Activated naive CD8-positive, alpha-beta T cell treated with anti-CD3 and anti-CD28 coated beads, Interleukin-2, amount 50 U/mL, for 24 hours (primary cell): ENCODE measurements at regions not wholly inside any gene's neighbourhood (a gene's known extent, or its start where the extent isn't known, plus 50 kb on each side); places are given as distances from the start of the nearest gene placed in this dataset.

Experiments used
- ATAC-seq: fragments of 150-1000 bp; cut with Tn5 transposase; one replicate; pipeline ENCODE4 v1.10.0; 2021
- DNase-seq: peaks from one replicate; pipeline ENCODE4 v3.0.0; 2021
- H3K27ac Mint-ChIP-seq: one replicate; pipeline ENCODE4 v1.8.0; 2021; ENCODE audit warnings: mild to moderate bottlenecking, mixed read lengths
- H3K27me3 Mint-ChIP-seq: one replicate; pipeline ENCODE4 v1.8.0; 2021; ENCODE audit warnings: mixed read lengths
- H3K36me3 Mint-ChIP-seq: one replicate; pipeline ENCODE4 v1.8.0; 2021; ENCODE audit warnings: low read depth, mixed read lengths
- H3K4me1 Mint-ChIP-seq: one replicate; pipeline ENCODE4 v1.8.0; 2021; ENCODE audit warnings: mixed read lengths
- H3K4me3 Mint-ChIP-seq: one replicate; pipeline ENCODE4 v1.8.0; 2021; ENCODE audit warnings: mild to moderate bottlenecking, moderate library complexity, mixed read lengths
- H3K9me3 Mint-ChIP-seq: one replicate; pipeline ENCODE4 v1.8.0; 2021; ENCODE audit warnings: mixed read lengths

DNA sequence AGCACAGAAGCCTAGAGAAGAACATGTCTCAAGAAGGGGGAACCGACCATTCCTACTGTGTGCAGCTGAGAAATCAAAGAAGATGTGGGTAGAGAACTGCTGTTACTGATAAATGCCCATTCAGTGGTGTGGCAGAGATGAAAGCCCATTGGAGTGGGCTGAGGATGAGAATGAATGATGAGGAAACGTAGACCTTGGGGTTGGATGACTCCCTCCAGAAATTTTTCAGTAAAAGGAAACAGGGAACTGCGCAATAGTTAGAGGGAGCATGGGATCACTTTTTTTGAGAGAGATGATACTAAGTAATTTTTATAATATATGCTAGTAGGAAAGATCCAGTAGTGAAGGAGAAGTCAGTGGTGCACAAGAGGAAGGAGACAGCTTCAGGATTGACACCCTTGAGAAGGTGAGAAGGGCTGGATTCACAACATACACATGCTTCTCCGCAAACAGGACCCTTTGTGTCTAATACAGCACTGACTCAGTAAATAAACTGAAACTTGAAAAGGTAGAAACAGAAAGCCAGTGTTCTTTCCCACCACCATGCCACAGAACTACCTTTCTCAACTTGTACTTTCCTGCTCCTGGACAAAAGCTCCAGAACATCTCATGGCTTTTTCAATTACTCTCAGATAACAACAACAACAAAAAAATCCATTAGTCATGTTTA is 104.7 kb upstream of the IL6 start:
- DNase-seq: no peak
- peaks cover 22% of the 10 kb centered on the region for H3K9me3 Mint-ChIP-seq
- no peak for ATAC-seq
- H3K36me3 Mint-ChIP-seq: no peaks in the 10 kb centered on the region
- H3K27me3 Mint-ChIP-seq: peaks cover 22% of the 10 kb centered on the region
- H3K4me3 Mint-ChIP-seq: no peak overlapping the region
- H3K27ac Mint-ChIP-seq: no peak overlapping the region
- no peaks in the 10 kb centered on the region for H3K4me1 Mint-ChIP-seq

DNA sequence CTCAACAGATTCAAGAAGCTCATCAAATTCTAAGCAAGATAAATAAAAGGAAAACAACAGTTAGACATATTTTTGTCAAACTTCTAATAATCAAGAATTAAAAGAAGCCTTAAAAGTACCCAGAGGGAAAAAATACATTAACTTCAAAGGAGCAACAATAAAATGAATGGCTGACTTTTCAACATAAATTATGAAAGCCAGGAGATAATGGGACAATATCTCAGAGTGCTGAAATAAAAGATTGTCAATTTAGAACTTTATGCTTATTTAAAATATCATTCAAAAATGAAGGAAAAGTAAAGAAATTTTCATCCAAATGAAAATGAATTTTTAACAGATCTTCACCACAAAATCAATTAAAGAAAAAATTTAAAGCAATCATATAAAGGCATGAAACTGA is 108.5 kb upstream of the IL6 start:
- Mint-ChIP-seq H3K27me3 (peaks cover 24% of the 10 kb centered on the region), H3K9me3 (peaks cover 34% of the 10 kb centered on the region), H3K4me3 (no peak overlapping the region), H3K27ac (no peak overlapping the region), H3K4me1 (no peaks in the 10 kb centered on the region), H3K36me3 (no peaks in the 10 kb centered on the region)
- ATAC-seq: no peak
- DNase-seq: no peak

DNA sequence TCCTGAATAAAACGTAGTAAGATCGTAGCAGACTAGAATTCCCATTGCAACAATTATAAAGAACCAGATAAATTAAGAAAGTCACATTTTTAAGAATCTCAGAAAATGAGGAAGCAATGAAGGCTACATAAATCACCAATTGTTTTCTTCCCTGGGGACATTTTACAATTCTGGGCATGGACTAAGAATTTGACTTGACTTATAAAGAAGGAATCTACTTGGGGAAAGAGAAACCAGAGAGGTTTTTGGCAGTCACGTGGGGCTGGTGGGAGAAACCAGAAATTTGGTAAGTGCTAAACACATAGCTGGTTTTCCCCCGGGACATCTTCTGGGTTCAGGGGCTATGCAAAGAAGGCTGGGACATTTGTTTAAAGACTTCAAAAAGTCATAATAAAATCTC is 109.8 kb upstream of the IL6 start:
- DNase-seq (no peak), ATAC-seq (no peak)
- Mint-ChIP-seq H3K27ac (no peak overlapping the region), H3K27me3 (peaks cover 25% of the 10 kb centered on the region), H3K36me3 (no peaks in the 10 kb centered on the region), H3K4me3 (no peak overlapping the region), H3K4me1 (no peaks in the 10 kb centered on the region), H3K9me3 (peaks cover 34% of the 10 kb centered on the region)

DNA sequence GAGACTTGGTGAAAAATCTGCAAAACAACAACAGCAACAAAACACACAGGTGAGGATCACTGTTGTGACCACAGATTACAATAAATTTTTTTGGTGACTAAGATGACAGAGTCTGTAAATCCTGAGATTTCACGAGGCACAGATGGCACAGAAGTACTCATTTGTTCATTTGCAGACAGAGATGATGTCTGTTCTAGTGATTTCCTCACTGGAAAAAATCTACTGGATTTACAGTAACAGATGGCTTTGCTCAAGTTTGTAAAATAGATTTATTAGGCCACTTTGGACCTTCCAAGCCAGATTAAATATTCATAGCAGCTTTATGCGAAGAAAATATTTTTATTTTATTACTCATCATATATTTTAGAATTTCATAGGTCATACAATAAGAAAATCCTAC is 113.5 kb upstream of the IL6 start:
- ATAC-seq (no peak), DNase-seq (no peak)
- H3K27ac Mint-ChIP-seq: no peak overlapping the region
- H3K4me3 Mint-ChIP-seq: no peak overlapping the region
- H3K36me3 Mint-ChIP-seq: no peaks in the 10 kb centered on the region
- peaks cover 24% of the 10 kb centered on the region for H3K27me3 Mint-ChIP-seq
- H3K4me1 Mint-ChIP-seq: no peaks in the 10 kb centered on the region
- H3K9me3 Mint-ChIP-seq: peaks cover 22% of the 10 kb centered on the region

DNA sequence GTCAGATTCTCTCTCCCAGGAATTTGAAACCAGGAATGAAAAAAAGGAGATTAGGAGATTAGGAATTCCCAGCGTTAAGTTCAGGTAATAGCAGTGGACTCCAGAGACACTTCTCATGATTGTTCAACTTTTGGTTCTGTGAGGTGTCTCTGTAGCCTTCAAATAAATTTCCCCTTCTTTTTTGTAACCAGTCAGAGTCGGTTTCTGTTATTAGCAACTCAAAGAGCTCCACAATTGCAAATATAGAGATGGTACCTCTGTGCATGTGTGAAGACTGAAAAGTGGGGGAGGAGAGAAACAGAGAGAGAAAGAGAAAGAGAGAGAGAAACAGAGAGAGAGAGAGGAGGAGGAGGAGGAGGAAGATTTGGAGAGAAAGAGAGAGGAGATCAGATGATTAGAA is 112.8 kb upstream of the STEAP1B start:
- Mint-ChIP-seq H3K36me3 (no peaks in the 10 kb centered on the region), H3K4me3 (no peak overlapping the region), H3K9me3 (peaks cover 15% of the 10 kb centered on the region), H3K27me3 (peaks cover 24% of the 10 kb centered on the region), H3K27ac (no peak overlapping the region), H3K4me1 (no peaks in the 10 kb centered on the region)
- ATAC-seq (no peak), DNase-seq (no peak)

DNA sequence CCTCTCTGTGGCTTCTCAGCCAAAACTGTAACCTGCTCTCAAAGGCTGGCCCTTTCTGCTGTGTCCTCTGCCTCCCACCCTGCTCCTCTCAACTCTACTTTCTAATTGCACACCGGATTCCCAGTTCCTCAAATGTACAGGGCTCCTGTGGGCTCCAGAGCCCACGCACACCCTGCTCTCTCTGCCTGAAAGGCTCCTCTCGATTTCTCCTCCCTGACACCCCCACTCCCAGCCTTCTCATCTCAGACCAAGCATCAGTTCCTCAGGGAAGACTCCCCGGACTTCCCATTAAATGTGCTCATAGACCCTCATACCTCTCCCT is 111.7 kb upstream of the STEAP1B start:
- Mint-ChIP-seq H3K4me1 (no peaks in the 10 kb centered on the region), H3K36me3 (no peaks in the 10 kb centered on the region), H3K9me3 (peaks cover 6% of the 10 kb centered on the region), H3K4me3 (no peak overlapping the region), H3K27me3 (peaks cover 24% of the 10 kb centered on the region), H3K27ac (no peak overlapping the region)
- ATAC-seq (no peak), DNase-seq (no peak)

DNA sequence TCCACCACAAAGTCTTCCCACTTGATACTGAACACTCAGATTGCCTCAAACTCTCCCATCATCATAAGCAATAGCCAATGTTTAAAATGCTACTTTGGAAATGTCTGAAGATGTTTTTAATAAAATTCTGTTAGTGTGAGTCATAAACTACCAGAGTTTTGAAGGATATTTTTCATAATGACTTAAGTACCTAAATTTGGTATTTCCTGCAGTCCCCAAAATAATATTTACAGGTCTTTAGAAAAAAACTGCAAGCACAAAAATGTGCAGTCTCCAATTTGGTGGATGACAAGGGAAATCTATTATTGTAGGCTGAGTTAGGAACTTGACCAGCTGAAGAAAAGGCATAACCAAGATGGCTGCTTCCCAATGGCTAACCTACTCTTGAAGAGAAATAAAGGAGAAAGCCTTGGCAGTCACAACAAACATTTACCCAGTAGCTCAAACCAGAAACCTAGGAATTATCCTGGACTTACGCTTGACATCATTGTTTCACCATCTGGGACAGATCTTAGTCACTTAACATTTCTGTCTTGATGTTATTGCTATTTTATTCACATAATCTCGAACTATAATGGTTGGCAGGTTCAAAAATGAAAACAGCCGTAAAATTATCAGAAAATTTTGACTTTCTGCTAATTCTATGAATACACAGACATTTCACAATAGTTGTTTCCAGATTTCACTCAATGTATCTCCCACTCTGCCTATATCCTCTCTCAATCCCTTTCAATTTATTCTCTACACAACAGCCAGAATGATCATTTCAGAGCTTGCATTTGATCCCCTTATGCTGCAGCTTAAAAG is 111.2 kb upstream of the STEAP1B start:
- Mint-ChIP-seq H3K27me3 (peaks cover 24% of the 10 kb centered on the region), H3K36me3 (no peaks in the 10 kb centered on the region), H3K9me3 (peaks cover 5% of the 10 kb centered on the region), H3K4me3 (no peak overlapping the region), H3K27ac (no peak overlapping the region), H3K4me1 (no peaks in the 10 kb centered on the region)
- DNase-seq: no peak
- ATAC-seq: no peak

DNA sequence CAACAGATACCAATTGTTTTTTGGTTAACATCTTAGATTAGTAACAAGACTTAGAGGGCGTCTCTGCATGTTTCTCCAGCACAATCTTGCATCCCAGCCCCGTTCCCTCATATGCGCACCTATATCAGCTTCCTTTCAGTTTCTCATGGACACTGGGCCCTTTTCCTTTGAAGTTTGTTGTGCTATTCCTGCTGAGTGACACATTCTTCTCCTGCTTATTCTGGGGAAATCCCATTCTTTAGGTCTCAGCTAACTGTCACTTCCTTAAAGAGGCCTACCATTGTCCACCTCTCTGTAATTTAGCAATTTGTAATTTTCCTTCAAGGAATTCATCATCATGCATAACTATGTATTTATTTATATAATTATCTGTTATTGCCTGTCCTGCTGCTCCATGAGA is 110.3 kb upstream of the STEAP1B start:
- Mint-ChIP-seq H3K4me1 (no peaks in the 10 kb centered on the region), H3K9me3 (peaks cover under 1% of the 10 kb centered on the region), H3K27ac (no peak overlapping the region)

DNA sequence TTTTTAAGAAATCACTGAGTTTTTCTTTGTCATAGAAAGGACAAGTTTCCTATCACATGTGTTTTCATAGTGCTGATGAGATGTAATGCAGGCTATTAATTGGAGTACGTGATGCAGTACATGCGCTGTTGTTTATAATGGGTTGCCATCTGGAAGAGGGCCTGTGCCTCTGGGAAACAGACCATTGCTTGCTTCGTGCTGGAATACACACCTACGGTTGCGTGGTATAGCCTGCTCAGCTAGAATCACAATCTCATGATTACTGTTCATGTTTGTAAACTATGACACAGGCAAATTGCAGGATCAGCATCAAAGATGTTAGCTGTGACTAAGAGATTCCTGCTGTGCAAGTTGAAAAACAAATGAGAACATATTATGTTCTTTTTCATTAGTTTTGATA is 107.2 kb upstream of the STEAP1B start:
- Mint-ChIP-seq H3K27me3 (peaks cover 20% of the 10 kb centered on the region), H3K36me3 (no peaks in the 10 kb centered on the region), H3K27ac (no peak overlapping the region), H3K4me1 (no peaks in the 10 kb centered on the region), H3K4me3 (no peak overlapping the region), H3K9me3 (no peaks in the 10 kb centered on the region)
- DNase-seq: no peak
- ATAC-seq: no peak

More for the DNA sequence above, 110.3 kb upstream of the STEAP1B start:
- no peak for ATAC-seq
- DNase-seq: no peak
- Mint-ChIP-seq H3K36me3 (no peaks in the 10 kb centered on the region), H3K4me3 (no peak overlapping the region), H3K27me3 (peaks cover 24% of the 10 kb centered on the region)

DNA sequence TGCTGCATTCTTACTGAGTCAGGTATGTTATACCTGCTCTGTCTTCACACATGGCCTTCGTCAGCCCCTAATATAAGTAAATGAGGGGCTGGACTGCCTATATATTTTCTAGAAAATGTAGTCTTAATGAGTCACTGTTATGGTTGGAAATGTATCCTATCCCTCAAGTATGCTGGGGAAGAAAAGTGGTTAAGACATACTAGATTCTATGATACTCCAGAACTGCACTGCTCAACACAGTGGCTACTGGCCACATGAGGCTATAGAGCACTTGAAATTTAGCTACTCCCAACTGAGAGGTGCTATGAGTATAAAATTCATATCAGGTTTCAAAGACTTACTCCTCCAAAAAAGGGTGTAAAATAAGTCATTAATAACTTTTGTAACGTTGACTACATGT is 104.3 kb upstream of the STEAP1B start:
- Mint-ChIP-seq H3K9me3 (no peaks in the 10 kb centered on the region), H3K27ac (no peak overlapping the region), H3K27me3 (peaks cover 25% of the 10 kb centered on the region), H3K4me3 (no peak overlapping the region), H3K4me1 (peaks cover 2% of the 10 kb centered on the region), H3K36me3 (no peaks in the 10 kb centered on the region)
- no peak for DNase-seq
- ATAC-seq: no peak

DNA sequence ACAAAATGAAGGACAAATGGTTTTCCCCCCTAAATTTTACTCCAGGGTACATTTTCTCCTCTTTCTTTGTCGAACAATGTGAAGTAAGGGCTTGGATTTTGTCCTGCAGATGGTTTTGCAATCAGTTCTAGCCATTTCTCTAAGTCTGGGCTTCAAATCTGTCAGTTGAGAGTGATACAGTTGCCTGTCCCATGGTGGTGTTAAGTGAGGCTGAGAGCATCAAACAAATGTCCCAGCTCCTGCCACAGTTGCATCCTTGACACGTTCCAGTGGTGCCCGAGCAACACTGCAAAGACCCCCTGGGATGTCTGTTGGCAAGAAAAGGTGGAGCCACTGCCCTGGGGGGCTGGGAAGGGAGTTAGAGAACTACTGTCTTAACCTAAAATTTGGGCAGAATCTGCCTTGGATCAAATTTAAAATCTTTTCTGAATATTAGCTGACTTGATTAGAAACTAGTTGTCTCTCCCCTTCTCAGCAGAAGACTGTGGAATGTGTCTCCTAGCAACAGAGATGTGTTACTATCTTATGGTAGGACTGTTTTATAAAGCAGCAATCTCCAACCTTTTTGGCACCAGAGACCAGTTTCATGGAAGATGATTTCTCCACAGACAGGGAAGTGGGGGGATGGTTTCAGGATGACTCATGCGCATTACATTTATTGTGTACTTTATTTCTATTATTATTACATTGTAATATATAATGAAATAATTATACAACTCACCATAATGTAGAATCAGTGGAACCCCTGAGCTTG is 102.0 kb upstream of the STEAP1B start:
- no peaks in the 10 kb centered on the region for H3K36me3 Mint-ChIP-seq
- DNase-seq (no peak), ATAC-seq (no peak)
- H3K4me3 Mint-ChIP-seq: no peak overlapping the region
- H3K9me3 Mint-ChIP-seq: no peaks in the 10 kb centered on the region
- H3K27ac Mint-ChIP-seq: no peak overlapping the region
- H3K4me1 Mint-ChIP-seq: peaks cover 2% of the 10 kb centered on the region
- H3K27me3 Mint-ChIP-seq: peaks cover 30% of the 10 kb centered on the region

DNA sequence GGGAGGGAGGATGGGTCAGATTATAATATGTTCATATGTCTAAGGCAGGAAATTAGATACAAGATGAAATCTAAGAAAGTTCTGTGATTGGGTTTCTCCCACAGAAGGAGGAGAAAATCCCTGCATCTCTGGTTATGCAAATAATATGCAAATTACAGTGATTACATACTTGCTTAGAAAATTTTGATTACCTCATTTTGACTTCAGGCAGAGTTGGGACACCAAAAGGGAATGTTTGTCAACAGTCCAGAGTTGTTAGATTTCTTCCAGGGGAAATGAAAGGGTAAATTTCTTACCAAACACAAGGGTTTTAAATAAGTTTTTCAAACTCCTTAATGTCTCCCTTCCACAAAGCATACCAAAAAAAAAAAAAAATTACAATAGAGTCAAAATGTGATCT is 101.4 kb upstream of the STEAP1B start:
- H3K27me3 Mint-ChIP-seq: peaks cover 30% of the 10 kb centered on the region
- H3K9me3 Mint-ChIP-seq: no peaks in the 10 kb centered on the region
- no peak overlapping the region for H3K4me3 Mint-ChIP-seq
- ATAC-seq (no peak), DNase-seq (no peak)
- no peaks in the 10 kb centered on the region for H3K36me3 Mint-ChIP-seq
- no peak overlapping the region for H3K27ac Mint-ChIP-seq
- peaks cover 2% of the 10 kb centered on the region for H3K4me1 Mint-ChIP-seq

DNA sequence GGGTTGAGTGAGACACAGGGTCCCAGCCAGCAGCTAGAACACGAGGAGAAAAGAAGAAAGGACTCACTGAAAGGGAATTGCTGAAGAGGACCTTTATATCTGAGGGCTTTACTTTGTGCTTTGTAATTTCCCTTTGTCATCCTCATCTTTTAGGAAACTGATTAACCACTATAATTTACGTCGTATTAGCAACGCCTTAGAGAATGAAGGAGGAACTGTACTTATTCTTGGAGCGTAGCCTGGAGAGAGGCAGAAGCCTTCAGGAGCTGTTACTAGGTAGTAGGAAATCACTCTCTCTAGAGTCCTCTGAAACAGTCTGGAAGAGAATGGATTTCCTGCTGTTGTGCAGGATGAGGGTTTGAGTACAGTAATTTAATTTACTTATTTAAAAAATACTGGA is 101.0 kb upstream of the STEAP1B start:
- Mint-ChIP-seq H3K4me3 (no peak overlapping the region), H3K36me3 (no peaks in the 10 kb centered on the region), H3K27me3 (peaks cover 30% of the 10 kb centered on the region), H3K9me3 (no peaks in the 10 kb centered on the region), H3K4me1 (peaks cover 2% of the 10 kb centered on the region), H3K27ac (no peak overlapping the region)
- DNase-seq: no peak
- no peak for ATAC-seq

DNA sequence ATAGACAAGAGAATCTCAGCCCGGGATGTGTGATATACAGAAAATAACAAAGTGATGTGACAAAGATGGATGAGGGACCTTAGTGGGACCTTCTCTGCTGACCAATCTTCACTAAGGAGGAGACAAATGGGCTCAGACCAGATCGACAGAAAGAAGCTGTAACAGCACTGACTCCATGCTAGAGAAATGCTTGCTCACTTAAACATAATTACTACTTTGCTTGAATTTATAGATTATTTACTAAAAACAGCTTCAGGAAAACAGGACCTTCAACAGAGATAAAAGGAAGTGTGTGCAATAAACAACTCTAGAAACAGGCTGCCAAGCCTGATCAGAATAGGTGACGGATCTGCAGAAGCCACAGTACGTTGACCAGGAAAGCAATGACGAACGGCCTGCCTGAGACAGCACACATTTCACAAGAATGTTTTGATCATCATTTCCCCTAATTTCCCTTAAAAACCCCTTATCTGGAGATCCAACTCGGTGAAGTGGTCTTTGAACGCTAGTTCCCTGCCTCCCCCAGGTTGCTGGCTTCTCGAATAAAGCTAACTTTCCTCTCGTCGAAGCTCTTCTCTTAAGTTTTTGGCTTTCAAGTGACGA is 98.4 kb upstream of the STEAP1B start:
- no peaks in the 10 kb centered on the region for H3K36me3 Mint-ChIP-seq
- peaks cover 2% of the 10 kb centered on the region for H3K4me1 Mint-ChIP-seq
- no peak overlapping the region for H3K27ac Mint-ChIP-seq
- peaks cover 41% of the 10 kb centered on the region for H3K27me3 Mint-ChIP-seq
- DNase-seq: no peak
- H3K9me3 Mint-ChIP-seq: peaks cover 3% of the 10 kb centered on the region
- H3K4me3 Mint-ChIP-seq: no peak overlapping the region
- no peak for ATAC-seq

DNA sequence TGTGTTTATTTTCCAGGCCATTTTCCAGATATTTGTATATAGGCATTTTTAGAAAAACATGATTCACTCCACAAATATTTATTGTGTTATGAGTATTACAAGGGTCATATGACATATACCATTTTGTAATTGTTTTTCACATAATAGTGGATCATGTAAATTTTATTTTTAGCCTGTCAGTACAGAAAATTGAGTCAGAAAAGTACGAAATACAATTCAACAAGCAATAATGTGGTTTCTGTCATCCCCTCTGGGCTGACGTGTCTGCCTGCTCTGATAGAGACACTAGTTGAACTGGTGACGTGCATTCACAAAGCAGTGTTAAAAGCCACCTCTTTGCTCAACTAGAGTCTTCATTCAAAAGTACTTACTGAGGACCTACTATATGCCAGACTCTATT is 97.9 kb upstream of the STEAP1B start:
- no peak overlapping the region for H3K27ac Mint-ChIP-seq
- DNase-seq: no peak
- H3K4me1 Mint-ChIP-seq: peaks cover 2% of the 10 kb centered on the region
- peaks cover 3% of the 10 kb centered on the region for H3K9me3 Mint-ChIP-seq
- no peak for ATAC-seq
- peaks cover under 1% of the 10 kb centered on the region for H3K36me3 Mint-ChIP-seq
- H3K4me3 Mint-ChIP-seq: no peak overlapping the region
- peaks cover 38% of the 10 kb centered on the region for H3K27me3 Mint-ChIP-seq
